Heart left ventricle (tissue), 16 donors: ENCODE measurements at regions not wholly inside any gene's neighbourhood (a gene's known extent, or its start where the extent isn't known, plus 50 kb on each side); places are given as distances from the start of the nearest gene placed in this dataset.

Experiments
- ATAC-seq, 4 donors: fragments of 200-7000 bp; cut with Tn5 transposase; one replicate each; pipeline ENCODE4 v1.9.1; 2020 to 2022; ENCODE audit warnings: moderate library complexity in 4 of 4, mild to moderate bottlenecking in 3 of 4, moderate number of reproducible peaks in 1 of 4
- DNase-seq, 5 donors: peaks; one replicate each; pipeline ENCODE4 v3.0.0-alpha.2; 2020
- H3K27ac ChIP-seq, 12 donors: fragments of 200-600 bp; sonication (generic) in 4 of 12; one replicate each; pipeline versions ENCODE4 v1.5.0 to v1.8.0; 2016 to 2022; ENCODE audit warnings: mild to moderate bottlenecking in 2 of 12
- H3K27me3 ChIP-seq, 9 donors: fragments of 200-600 bp; sonication (generic) in 2 of 9; one replicate each; pipeline versions ENCODE4 v1.5.1 to v1.8.0; 2016 to 2022; ENCODE audit warnings: mild to moderate bottlenecking in 3 of 9
- H3K36me3 ChIP-seq, 9 donors: fragments of 200-600 bp; sonication (generic) in 2 of 9; one replicate each; pipeline versions ENCODE4 v1.5.0 to v1.8.0; 2018 to 2022; ENCODE audit warnings: mild to moderate bottlenecking in 2 of 9
- H3K4me1 ChIP-seq, 12 donors: fragments of 200-600 bp; sonication (generic) in 4 of 12; one replicate each; pipeline versions ENCODE4 v1.5.0 to v1.8.0; 2016 to 2022; ENCODE audit warnings: mild to moderate bottlenecking in 3 of 12
- H3K4me3 ChIP-seq, 12 donors: fragments of 200-600 bp; sonication (generic) in 4 of 12; one replicate each; pipeline versions ENCODE4 v1.5.0 to v1.8.0; 2017 to 2022; ENCODE audit warnings: mild to moderate bottlenecking in 9 of 12, moderate library complexity in 4 of 12
- H3K9me3 ChIP-seq, 12 donors: fragments of 200-600 bp; sonication (generic) in 4 of 12; one replicate each; pipeline versions ENCODE4 v1.5.0 to v1.8.0; 2016 to 2022; ENCODE audit warnings: mild to moderate bottlenecking in 1 of 12
- POLR2A ChIP-seq, 2 donors: fragments of 450-650 bp; IDR thresholded peaks; one replicate each; pipeline ENCODE4 v1.6.1; 2017; ENCODE audit warnings: antibody characterized with exemption in 2 of 2, mild to moderate bottlenecking in 2 of 2, moderate library complexity in 2 of 2
- WGBS, 4 donors: extraction: QIAGEN DNeasy Blood & Tissue Kit in 2 of 4; methylation state at CpG; one replicate each; pipeline versions ENCODE4 v1.1.5 to v1.1.7; 2013 to 2018; 5-methylcytosine and 5-hydroxymethylcytosine counted together
- intact Hi-C, 10 donors: fragments of 100-400 bp; cut with DNase I; formaldehyde crosslinking; loops; one replicate each; pipeline versions ENCODE4 v1.11.1 to v1.14.2; 2022
- TF ChIP-seq, protein P1 (sequence below), 12 donors: fragments of 200-600 bp; sonication (generic) in 4 of 12; IDR thresholded peaks; one replicate each; pipeline versions ENCODE4 v1.5.0 to v1.8.0; 2018 to 2022; ENCODE audit warnings: antibody characterized with exemption in 12 of 12, mild to moderate bottlenecking in 5 of 12
- donor health status: ischemic (EF 13 %, LVEDD 7.1; RV severe dilation, severe dysfunction).
- donor health status: healthy with polysubstance abuse.
- donor health status: DM: no; HTN: yes; CAD: no.
- donor health status: DM: no; HTN: no; CAD: no.
- donor health status: ischemic (EF 25% LVEDD 6.9; RV normal size, moderate dysfunction).
- donor health status: ischemic (EF 25% LVEDD 5.7; RV mildly dilated, moderate dysfunction).
- donor health status: healthy.
- donor health status: DM: yes; HTN: yes; CAD: no.
- donor health status: ischemic (EF 35%, LVEDD 5.7; RV mildly dilated, moderate dysfunction).
- donor health status: nonischemic (EF 11% LVEDD 7.7; RV severe dilation, severe dysfunction).
- donor health status: DM: yes; HTN: yes; CAD: no.
- donor health status: PGD.
- donor health status: ischemic (EF 29% LVEDD 5.4; RV normal size, mild dysfunction).
- donor health status: nonischemic (EF 23%, LVEDD 6.1; RV moderate dilation, normal function).

DNA sequence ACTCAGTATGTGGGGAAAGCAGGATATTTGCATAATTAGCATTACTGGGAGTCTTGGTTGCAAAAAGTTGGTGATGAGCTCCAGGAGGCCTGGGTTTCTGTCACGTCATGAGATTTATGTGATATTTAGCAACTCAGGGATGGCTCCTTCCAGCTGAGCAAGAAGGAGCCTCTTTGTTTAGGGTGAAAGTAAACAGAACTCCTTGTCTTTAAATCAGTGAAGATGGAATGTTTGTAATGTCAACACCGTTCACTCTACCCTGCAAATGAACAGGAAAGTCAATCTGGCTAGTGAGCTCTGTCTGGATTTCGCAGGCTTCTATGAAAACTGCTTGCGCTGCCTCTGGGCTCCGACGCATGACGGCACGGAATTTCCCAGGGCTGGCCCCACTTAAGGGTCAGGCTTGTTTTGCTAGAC, 86.9 kb downstream of the PXDC1 start:
- Histone ChIP-seq H3K36me3 (no peaks in the 10 kb centered on the region), H3K27me3 (no peaks in the 10 kb centered on the region), H3K4me3 (no peak overlapping the region), H3K9me3 (peaks cover 0 to 14% (median 0%) of the 10 kb centered on the region in 12 donors), H3K4me1 (no peaks in the 10 kb centered on the region), H3K27ac (no peak overlapping the region)
- intact Hi-C loops: no loop called here
- 57 to 73% (median 68%) methylated on average over 8 of the region's 8 CpGs for WGBS, 4 donors
- ATAC-seq: no peak
- no peak for TF ChIP-seq POLR2A (IDR thresholded peaks at IDR 0.05)
- TF ChIP-seq, protein P1, sequence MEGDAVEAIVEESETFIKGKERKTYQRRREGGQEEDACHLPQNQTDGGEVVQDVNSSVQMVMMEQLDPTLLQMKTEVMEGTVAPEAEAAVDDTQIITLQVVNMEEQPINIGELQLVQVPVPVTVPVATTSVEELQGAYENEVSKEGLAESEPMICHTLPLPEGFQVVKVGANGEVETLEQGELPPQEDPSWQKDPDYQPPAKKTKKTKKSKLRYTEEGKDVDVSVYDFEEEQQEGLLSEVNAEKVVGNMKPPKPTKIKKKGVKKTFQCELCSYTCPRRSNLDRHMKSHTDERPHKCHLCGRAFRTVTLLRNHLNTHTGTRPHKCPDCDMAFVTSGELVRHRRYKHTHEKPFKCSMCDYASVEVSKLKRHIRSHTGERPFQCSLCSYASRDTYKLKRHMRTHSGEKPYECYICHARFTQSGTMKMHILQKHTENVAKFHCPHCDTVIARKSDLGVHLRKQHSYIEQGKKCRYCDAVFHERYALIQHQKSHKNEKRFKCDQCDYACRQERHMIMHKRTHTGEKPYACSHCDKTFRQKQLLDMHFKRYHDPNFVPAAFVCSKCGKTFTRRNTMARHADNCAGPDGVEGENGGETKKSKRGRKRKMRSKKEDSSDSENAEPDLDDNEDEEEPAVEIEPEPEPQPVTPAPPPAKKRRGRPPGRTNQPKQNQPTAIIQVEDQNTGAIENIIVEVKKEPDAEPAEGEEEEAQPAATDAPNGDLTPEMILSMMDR (IDR thresholded peaks at IDR 0.05): no peak
- no peak for DNase-seq

DNA sequence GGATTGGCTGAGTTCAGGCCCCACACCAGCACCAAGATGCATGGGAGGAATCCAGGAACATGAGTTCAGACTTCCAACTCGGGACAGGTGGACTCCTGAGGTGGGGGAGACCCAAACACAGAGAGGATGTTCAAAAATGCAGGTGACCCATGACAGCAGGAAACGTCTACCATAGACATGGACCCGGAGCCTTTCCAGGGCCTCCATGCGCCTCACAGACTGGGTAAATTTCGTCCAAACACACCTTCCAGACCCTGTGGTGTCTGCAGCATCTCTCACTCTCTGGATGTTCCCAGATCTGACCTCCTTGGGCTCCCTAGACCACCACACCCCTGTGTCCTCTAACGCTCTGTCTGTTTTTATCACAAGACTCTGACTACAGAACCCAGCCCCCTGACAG, 87.7 kb downstream of the PXDC1 start:
- Histone ChIP-seq H3K9me3 (peaks cover 0 to 7% (median 0%) of the 10 kb centered on the region in 12 donors), H3K27me3 (no peaks in the 10 kb centered on the region), H3K27ac (no peak overlapping the region), H3K4me1 (no peaks in the 10 kb centered on the region), H3K4me3 (no peak overlapping the region), H3K36me3 (no peaks in the 10 kb centered on the region)
- intact Hi-C loops: no loop called here
- no peak for TF ChIP-seq POLR2A (IDR thresholded peaks at IDR 0.05)
- TF ChIP-seq, protein P1 (IDR thresholded peaks at IDR 0.05): no peak
- ATAC-seq (no peak), DNase-seq (no peak)
- WGBS, 4 donors: 88 to 95% (median 90%) methylated on average over 6 of the region's 6 CpGs

DNA sequence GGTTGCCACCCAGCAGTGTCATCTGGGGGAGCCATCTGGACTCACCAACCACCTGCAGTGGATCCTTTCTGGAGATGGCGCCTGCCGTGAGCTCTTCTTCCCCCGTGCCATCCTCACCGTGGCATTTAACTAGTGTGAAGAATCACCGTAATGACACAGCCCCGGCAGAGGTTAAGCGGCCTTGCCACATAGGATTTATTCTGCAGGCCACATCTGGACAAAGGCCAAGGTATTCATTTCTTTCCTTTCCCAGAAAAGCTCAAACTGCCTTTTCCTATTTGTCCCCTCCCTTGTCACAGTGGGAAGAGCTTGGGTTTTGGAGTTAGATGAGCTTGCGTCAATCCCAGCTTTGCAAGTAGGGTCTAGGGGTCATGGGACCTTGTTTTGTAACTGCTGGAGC, 88.4 kb downstream of the PXDC1 start:
- intact Hi-C loops: no loop called here
- DNase-seq (no peak), ATAC-seq (no peak)
- Histone ChIP-seq H3K27ac (no peak overlapping the region), H3K9me3 (peaks cover 0 to 3% (median 0%) of the 10 kb centered on the region in 12 donors), H3K27me3 (no peaks in the 10 kb centered on the region), H3K36me3 (no peaks in the 10 kb centered on the region), H3K4me1 (no peaks in the 10 kb centered on the region), H3K4me3 (no peak overlapping the region)
- TF ChIP-seq, protein P1 (IDR thresholded peaks at IDR 0.05): no peak
- TF ChIP-seq POLR2A (IDR thresholded peaks at IDR 0.05): no peak
- WGBS, 4 donors: 71 to 76% (median 74%) methylated on average over 7 to 8 of the region's 8 CpGs

GRCh38 chr6:3661390-3661789, 90.1 kb downstream of the PXDC1 start:
- 88 to 91% (median 90%) methylated on average over 12 of the region's 12 CpGs for WGBS, 4 donors
- no peak for DNase-seq
- Histone ChIP-seq H3K4me1 (no peaks in the 10 kb centered on the region), H3K36me3 (no peaks in the 10 kb centered on the region), H3K9me3 (no peaks in the 10 kb centered on the region), H3K4me3 (no peak overlapping the region), H3K27ac (no peak overlapping the region), H3K27me3 (no peaks in the 10 kb centered on the region)
- TF ChIP-seq POLR2A (IDR thresholded peaks at IDR 0.05): no peak
- TF ChIP-seq, protein P1 (IDR thresholded peaks at IDR 0.05): no peak
- ATAC-seq: no peak
- intact Hi-C loops: no loop called here
